Islet of Langerhans (tissue), 1 donor: ENCODE measurements at regions not wholly inside any gene's neighbourhood (a gene's known extent, or its start where the extent isn't known, plus 50 kb on each side); places are given as distances from the start of the nearest gene placed in this dataset.
A peak's percentile ranks its signal among the peaks of the same experiment; 100 is the strongest.
"Not testable (repeated sequence)": the region's sequence is repeated elsewhere in the genome, so short reads cannot be mapped to it uniquely, and the experiment has no call there.

Experiments used
- FAIRE-seq: peaks from one replicate; lab custom pipeline; 2011; peaks lifted over from hg19 to GRCh38; lab: Jason Lieb, UNC

- FAIRE-seq: no peak
These were observed 481.5 kb downstream of the CD109 start for GRCh38 chr6:74177506-74177905.

- FAIRE-seq: not testable (repeated sequence)
These were observed 474.5 kb downstream of the CD109 start for GRCh38 chr6:74170550-74170949.

- FAIRE-seq: no peak
These were observed 474.1 kb downstream of the CD109 start for GRCh38 chr6:74170118-74170517.

- FAIRE-seq: no peak
These were observed 472.0 kb downstream of the CD109 start for GRCh38 chr6:74167976-74168375.

GRCh38 chr6:74167511-74167910 is 471.5 kb downstream of the CD109 start:
- no peak for FAIRE-seq

GRCh38 chr6:74166849-74167248 is 470.8 kb downstream of the CD109 start:
- FAIRE-seq: no peak

- no peak for FAIRE-seq
These were observed 465.4 kb downstream of the CD109 start for GRCh38 chr6:74161380-74161779.

- no peak for FAIRE-seq
These were observed 456.2 kb downstream of the CD109 start for GRCh38 chr6:74152096-74152675.

GRCh38 chr6:74145931-74146330 is 449.9 kb downstream of the CD109 start:
- FAIRE-seq: no peak

GRCh38 chr6:74137911-74138310 is 441.9 kb downstream of the CD109 start:
- no peak for FAIRE-seq

GRCh38 chr6:74134327-74134726 is 438.3 kb downstream of the CD109 start:
- FAIRE-seq: no peak

GRCh38 chr6:74133073-74133472 is 437.1 kb downstream of the CD109 start:
- FAIRE-seq: no peak

- FAIRE-seq: no peak
These were observed 434.6 kb downstream of the CD109 start for GRCh38 chr6:74130641-74131040.

GRCh38 chr6:74128536-74128935 is 432.5 kb downstream of the CD109 start:
- FAIRE-seq: no peak

- no peak for FAIRE-seq
These were observed 421.1 kb downstream of the CD109 start for GRCh38 chr6:74117113-74117512.

- no peak for FAIRE-seq
These were observed 419.7 kb downstream of the CD109 start for GRCh38 chr6:74115674-74116073.

- FAIRE-seq: no peak
These were observed 418.4 kb downstream of the CD109 start for GRCh38 chr6:74114428-74114827.

- no peak for FAIRE-seq
These were observed 417.9 kb downstream of the CD109 start for GRCh38 chr6:74113901-74114300.

GRCh38 chr6:74103417-74103816 is 407.4 kb downstream of the CD109 start:
- FAIRE-seq: no peak

GRCh38 chr6:74100719-74101287 is 404.8 kb downstream of the CD109 start:
- FAIRE-seq: no peak

GRCh38 chr6:74096329-74096728 is 400.3 kb downstream of the CD109 start:
- FAIRE-seq: no peak

GRCh38 chr6:74093361-74093760 is 397.4 kb downstream of the CD109 start:
- no peak for FAIRE-seq

GRCh38 chr6:74091794-74092157 is 395.8 kb downstream of the CD109 start:
- no peak for FAIRE-seq

GRCh38 chr6:74091136-74091793 is 395.3 kb downstream of the CD109 start:
- FAIRE-seq: peak; percentile 49
